ENCODE measurements at regions not wholly inside any gene's neighbourhood (a gene's known extent, or its start where the extent isn't known, plus 50 kb on each side); places are given as distances from the start of the nearest gene placed in this dataset.

DNA sequence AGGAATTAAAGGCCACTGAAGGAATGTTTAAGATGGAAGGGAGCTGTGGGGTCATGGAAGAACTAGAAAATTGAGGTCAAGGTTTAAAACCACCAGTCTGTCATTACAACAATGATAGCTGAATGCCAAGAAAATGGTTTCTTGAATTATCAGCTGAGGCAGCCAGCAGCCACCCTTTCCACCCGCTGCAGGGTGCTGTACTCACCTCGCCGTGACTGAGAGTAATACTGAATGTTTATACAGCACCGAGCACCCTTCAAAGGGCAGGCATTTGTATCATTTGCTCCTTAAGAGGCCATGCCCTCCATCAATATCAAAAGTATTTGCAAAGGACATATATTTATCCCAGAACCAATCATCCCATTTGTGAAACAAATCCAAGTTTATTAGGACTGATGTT is 402.8 kb downstream of the VPS13C start:
- TF ChIP-seq RFX5 (IDR thresholded peaks at IDR 0.05; ENCODE audit: low read depth, low read length), result no peak
- no peak for TF ChIP-seq BHLHE40 (IDR thresholded peaks at IDR 0.05; ENCODE audit: low read depth, low read length)
- no peak for TF ChIP-seq RCOR1 (IDR thresholded peaks at IDR 0.05; ENCODE audit: insufficient replicate concordance, low read length)
- TF ChIP-seq POLR2A (IDR thresholded peaks at IDR 0.05; ENCODE audit: low read depth, low read length), result no peak
- TF ChIP-seq, protein P1, sequence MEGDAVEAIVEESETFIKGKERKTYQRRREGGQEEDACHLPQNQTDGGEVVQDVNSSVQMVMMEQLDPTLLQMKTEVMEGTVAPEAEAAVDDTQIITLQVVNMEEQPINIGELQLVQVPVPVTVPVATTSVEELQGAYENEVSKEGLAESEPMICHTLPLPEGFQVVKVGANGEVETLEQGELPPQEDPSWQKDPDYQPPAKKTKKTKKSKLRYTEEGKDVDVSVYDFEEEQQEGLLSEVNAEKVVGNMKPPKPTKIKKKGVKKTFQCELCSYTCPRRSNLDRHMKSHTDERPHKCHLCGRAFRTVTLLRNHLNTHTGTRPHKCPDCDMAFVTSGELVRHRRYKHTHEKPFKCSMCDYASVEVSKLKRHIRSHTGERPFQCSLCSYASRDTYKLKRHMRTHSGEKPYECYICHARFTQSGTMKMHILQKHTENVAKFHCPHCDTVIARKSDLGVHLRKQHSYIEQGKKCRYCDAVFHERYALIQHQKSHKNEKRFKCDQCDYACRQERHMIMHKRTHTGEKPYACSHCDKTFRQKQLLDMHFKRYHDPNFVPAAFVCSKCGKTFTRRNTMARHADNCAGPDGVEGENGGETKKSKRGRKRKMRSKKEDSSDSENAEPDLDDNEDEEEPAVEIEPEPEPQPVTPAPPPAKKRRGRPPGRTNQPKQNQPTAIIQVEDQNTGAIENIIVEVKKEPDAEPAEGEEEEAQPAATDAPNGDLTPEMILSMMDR (conservative IDR thresholded peaks at IDR 0.05; ENCODE audit: low read depth, low read length), result no peak
- no peak for TF ChIP-seq RAD21 (IDR thresholded peaks at IDR 0.05; ENCODE audit: low read length)
- no peak for TF ChIP-seq SMC3 (IDR thresholded peaks at IDR 0.05; ENCODE audit: low read depth, low read length)
